SK-N-MC (cell line): ENCODE measurements at regions not wholly inside any gene's neighbourhood (a gene's known extent, or its start where the extent isn't known, plus 50 kb on each side); places are given as distances from the start of the nearest gene placed in this dataset.

Source experiments
- EZH2 ChIP-seq: fragments of 200-600 bp; sonication (generic); IDR thresholded peaks from one replicate; pipeline ENCODE4 v1.6.1; 2017; ENCODE audit warnings: antibody characterized with exemption
- FOXP2 ChIP-seq: optimal IDR thresholded peaks from 2 replicates; pipeline ENCODE3; 2011; ENCODE audit warnings: mild to moderate bottlenecking, moderate library complexity; ENCODE audit not compliant: insufficient read depth; ENCODE audit errors: extremely low read length, control extremely low read depth
- POLR2AphosphoS5 ChIP-seq: IDR thresholded peaks from 2 replicates; pipeline ENCODE4 v1.6.1; 2012; ENCODE audit warnings: mild to moderate bottlenecking, low read depth, low read length, borderline replicate concordance

- TF ChIP-seq EZH2 (no peak), POLR2AphosphoS5 (no peak), FOXP2 (no peak)
Measured at GRCh38 chr11:116278076-116278475, 494.7 kb downstream of the BUD13 start.
